Brain pericyte (primary cell): ENCODE measurements at regions not wholly inside any gene's neighbourhood (a gene's known extent, or its start where the extent isn't known, plus 50 kb on each side); places are given as distances from the start of the nearest gene placed in this dataset.

Experiments used
- DNase-seq: peaks from one replicate; pipeline ENCODE4 v3.0.0-alpha.2; 2012; ENCODE audit warnings: low read depth, low spot score

DNA sequence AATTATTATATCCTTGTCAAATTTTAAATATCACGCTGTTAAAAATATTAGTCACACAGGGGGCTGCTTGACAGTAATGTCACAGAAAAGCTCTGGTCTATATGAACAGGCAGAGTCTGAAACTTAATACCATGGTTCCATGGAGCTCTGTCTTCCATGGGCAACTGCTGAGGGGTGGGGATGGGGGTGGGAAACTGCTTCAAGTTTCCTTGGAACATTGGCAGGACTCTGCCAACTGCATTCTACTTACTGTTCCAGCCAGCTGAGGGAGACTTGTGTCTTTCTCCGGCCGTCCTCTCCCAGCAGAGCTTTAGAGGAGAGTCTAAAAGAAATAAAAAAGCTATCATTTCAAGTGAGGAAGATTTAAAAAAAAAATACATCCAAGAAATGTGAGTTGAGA, 348.7 kb downstream of the ZIC1 start:
- DNase-seq = no peak

DNA sequence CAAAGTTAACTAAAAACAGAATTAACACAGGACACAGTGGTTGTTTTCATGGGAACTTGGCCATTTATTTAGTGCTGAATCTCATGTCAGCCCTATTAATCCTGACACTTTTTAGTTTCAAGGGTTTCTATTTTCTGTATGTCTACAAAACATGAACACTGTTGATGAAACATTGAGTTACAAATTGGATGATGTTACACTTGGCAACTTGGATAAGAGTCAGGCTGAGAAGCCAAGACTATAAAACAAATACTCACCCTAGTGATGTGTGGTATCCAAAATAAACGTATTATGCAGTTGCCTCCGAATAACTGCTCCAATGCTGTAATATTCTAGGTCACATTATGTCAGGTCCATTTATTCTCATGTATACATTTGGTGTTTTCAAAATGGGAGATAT, 349.6 kb downstream of the ZIC1 start:
- DNase-seq = peak; percentile 61

DNA sequence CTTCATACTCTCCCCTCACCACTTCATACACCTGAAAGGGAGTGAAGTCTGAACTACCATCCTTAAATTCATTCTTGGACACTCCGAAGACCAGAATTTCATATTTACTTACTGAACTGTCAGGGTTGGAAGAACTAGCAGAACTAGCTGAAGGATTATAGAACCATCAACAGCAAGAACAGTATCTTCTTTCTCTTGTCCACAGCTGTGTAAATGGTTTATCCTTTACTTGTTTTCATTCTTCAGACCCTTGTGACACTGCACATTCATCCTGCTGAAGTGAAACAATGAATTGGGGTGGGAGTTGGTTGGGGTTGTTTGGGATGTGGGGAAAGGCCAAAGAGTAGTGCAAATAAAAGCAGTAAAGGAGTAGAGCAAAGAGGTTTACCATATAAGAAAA, 350.9 kb downstream of the ZIC1 start:
- peak; percentile 38 for DNase-seq

DNA sequence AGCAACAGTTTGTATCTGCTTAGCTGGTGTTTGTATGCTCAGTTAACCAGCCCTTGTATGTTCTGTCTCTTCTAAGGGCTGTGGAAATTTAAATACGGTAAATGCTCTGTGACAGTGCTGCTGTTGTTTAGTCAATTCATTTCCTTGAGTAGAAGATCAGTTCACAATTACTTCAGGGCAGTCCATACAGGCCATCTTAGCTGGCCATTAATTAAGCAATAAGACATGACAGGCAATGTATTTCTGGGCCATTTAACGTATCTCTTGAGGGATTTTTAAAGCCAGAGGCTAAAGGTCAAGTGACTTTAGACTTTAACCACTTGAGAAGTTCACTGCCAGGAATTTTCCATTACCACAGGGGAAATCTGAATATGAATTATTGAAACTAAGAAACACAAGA, 351.8 kb downstream of the ZIC1 start:
- DNase-seq = no peak

DNA sequence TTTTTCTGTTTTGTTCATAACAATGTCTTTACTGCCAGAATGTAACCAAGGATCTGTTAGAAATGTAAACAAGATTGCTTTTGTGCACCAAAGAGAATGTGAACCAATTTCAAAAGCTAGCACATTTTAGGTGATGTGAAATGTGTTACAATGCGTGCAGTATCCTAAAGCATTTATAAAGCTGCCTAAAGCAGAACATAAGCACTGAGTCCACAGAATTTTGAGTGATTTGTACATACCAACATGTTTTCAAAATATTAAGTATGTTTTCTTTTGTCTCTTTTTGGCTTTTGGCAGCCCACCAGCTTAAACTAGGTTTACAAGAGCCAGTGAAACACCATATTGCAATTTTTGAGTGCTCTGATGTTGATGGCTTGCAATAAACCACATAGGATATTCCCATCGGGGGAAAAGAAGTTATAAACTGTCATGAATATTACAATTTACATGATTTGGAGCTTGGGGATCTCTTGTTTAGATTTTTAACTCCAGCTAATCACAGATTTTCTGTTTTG, 364.0 kb downstream of the ZIC1 start:
- DNase-seq = no peak

DNA sequence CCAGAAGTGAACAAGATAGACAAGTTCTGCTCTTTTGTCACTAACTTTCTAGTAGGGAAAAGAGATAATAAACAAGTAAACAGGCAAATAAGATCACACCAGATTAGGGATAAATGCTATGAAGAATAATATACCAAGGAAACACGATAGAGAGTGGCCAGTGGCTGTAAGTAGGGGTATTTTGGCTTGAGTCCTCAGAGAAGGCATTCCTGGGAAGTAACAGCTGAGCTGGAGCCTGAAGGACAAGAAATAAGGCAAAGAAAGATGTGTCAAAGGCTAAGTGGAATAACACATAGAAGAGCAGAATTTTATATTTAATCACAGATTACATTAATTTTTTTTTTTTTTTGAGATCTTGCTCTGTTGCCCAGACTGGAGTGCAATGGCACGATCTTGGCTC, 366.2 kb downstream of the ZIC1 start:
- DNase-seq = no peak

DNA sequence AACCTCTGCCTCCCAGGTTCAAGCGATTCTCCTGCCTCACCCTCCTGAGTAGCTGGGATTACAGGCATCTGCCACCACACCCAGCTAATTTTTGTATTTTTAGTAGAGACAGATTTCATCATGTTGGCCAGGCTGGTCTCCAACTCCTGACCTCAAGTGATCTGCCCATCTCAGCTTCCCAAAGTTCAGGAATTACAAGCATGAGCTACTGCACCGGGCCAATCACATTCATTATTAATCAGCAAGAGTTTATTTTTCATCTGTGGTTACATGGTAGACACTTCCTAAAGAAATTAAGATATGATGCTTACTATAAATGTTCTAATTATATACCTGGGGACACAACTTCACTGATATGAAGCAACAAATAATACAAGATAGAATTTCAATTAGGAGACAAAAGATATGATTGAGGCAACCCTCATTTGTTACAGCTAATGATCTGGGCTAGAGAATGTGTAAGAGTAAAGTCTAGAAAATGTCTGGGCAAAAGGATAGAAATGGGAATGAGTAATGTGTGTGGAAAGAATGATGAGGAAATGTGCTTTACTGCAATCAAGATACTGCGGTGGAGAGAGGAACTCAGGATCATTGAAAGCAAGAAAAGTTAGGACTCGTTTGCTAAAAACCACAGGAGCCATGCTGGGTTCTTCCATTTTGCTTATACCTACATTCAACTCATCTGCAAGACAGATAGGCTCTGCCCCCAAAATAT, 366.8 kb downstream of the ZIC1 start:
- no peak for DNase-seq

DNA sequence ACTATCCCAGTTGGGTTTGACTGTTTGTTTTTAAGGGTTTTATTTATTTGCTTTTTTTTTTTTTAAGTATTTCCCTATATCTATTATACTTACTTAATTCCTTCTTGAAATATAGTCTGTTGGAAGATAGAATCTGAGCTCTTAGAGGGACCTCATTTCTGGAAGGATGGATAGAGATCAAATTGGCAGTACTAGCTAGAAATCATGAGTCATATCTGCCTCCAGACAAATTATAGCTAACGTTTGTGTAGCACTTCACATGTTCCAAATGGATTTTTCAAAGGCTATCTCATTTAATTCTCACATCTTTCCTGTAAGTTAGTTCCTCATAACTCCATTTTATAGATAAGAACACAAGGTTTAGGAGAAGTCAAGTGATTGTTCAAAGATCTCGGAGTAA, 384.7 kb downstream of the ZIC1 start:
- no peak for DNase-seq

DNA sequence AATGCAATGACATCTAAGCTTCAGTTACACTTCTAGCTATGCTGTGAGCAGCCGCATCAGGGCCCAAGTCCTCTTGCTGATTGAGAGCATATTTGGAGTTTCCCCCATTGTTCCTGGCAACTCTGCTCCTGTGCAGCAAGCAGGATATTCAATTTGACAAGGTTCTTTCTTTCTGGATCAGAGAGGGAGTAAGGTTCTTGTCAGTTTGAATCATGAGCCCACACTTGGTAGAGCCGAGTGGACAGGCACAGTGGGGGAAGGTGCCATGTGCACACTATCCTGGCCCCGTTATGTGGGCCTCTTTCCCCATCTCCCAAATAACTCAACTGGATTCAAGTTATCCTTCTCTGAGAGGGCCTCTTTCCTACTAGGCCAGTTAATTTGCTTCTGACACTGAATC, 385.4 kb downstream of the ZIC1 start:
- no peak for DNase-seq

DNA sequence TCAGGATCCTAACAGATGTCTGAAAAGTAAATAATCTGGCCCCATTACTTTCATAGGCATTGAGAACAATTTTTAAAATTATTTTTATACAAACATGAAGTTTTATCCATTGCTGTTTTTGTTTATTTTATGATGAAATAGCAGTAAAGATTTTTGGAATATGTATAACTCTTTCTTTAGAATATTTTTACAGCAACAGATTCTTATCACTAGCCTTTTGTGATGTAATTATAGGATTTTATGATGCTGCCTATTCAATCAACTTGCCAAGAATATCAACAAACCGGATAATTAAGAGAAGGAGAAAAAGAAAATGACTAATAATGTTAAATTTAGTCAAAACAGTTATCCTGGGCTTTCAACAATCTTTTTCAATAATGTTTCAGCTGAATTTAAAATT, 386.3 kb downstream of the ZIC1 start:
- DNase-seq = no peak

DNA sequence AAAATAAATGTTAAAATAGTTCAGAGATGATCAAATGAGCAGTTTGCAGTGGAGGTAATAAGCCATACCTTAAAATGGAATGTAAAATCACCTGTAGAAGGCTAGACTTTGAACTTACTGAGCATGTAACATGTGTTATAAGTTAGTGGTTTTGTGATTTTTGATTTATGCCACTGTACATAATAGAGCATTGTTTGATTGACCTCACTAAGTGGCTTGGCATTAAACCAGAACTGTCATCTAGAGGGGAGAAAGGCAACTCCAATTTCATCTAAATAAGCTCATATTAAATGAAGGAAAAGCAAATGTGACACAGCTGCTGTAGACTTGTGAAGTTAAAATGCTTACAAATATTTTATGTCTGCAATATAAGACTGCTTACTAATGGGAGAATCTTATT, 387.9 kb downstream of the ZIC1 start:
- DNase-seq = no peak

DNA sequence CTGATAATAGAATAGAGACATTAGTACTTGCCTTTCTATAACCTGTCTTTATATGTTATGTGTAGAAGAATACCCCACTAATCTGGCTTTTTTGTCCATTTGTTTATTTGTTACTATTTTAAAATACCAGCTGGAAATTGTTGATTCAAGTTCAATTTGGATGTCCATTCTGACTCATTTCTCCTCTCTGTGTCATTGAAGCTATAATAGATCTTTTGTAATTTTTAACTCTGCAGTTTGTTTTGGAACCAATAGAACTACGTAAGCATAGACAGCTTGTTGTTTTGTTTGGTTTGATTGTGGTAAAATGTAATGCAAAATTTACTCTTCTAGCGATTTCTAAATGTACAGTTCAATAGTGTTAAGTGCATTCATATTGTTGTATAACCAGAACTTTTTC, 390.4 kb downstream of the ZIC1 start:
- DNase-seq = peak; percentile 20

DNA sequence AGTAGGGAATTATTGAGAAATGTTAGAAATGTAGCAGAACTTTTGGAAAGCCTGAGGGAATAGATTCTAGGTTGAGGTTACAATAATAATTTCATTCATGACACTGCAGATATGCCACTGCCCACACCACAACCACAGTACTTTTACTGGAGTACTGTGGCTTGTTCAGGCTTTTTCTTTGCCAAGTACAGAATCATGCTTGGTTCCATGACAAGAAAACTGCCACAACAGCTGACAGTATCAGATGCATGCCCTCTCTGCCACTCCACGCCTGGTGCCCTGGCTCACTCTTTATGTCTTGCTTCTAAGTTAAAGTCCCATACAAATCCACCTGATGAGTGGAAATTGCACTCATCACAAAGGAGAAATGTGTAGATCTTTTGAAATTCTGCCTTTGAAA, 398.6 kb downstream of the ZIC1 start:
- no peak for DNase-seq

DNA sequence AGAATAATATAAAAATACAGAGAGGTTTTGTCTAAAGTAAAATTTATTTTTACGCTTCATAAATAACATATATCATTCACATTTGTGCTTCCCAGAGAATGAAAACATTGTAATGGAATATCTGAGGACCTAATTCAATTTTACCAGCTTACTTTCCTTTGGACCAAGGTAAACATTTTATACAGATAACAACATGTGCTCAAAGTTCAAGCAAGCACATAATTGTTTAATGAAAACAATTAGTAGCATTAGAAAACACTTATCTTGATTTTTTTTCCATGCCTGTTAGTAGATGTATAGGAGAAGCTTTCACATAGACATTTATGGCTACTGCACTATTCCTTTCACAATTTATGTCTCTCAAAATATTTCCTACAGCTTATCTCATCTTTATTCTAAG, 400.0 kb downstream of the ZIC1 start:
- no peak for DNase-seq

DNA sequence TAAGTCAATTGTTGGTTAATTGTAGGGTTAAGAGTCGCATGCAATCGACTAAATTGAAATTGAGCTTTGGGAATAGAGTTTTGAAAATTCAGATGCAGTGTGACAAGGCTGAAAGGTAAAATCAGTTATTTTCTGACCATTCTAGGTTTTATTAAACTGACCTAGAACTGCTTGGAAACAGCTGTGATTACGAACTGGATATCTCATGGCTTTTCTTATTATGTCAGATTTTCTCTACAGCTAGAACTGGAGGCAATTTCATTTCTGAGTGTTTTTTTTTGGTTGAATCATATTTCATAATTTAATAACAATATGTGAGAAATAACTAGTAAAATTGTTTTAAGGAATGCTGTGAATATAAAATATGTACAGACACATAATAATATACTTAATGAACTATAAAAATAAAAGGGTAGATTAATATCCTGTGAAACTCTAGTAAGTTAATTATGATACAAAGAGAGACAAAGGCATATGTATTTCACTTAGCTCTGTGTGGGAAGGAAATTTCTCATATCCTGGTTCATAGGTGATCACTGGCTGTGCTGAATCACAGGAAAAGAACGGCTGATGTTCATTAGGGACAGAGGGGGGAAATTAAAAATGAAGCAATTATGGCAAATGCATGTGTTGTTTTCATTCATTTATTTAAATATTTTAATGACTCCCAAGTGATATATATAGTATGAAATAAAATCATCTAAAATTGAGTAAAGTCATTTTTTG, 403.2 kb downstream of the ZIC1 start:
- no peak for DNase-seq

DNA sequence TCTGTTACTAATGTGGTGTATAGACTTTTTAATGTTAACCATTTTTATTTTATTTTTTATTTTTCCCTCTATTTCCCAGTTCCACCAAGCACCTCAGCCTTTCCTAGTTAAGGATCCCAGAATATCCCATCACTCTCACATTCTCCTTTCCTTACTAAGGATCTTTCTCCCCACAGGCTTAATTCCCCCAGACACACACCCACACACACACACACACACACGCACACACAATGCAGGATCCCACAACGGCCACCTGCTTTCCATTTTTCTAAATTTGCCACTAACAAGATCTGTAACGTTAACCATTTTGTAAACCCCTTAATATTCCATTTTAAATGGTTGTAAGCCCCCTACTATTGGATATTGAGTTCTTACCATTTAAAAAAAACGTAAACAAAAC, 404.1 kb downstream of the ZIC1 start:
- DNase-seq = no peak

DNA sequence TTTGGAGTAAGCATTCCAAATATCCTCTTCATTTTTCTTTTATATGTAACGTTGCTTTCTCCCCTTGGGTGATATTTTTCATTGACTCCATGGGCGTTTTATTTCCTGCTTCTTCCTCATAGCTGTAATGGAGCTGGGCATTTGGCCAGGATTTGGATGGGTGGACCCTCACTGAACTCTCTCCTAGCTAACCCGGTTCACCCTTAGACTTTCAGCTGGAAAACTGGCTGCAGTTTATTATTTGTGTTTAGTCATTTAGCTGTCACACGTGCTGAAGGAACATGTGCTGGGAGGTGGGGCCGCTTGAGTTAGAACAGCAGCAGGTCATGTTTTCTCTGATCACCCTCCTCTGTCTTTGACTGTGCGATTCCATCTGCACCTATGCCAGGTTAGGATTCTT, 407.6 kb downstream of the ZIC1 start:
- peak; percentile 32 for DNase-seq

DNA sequence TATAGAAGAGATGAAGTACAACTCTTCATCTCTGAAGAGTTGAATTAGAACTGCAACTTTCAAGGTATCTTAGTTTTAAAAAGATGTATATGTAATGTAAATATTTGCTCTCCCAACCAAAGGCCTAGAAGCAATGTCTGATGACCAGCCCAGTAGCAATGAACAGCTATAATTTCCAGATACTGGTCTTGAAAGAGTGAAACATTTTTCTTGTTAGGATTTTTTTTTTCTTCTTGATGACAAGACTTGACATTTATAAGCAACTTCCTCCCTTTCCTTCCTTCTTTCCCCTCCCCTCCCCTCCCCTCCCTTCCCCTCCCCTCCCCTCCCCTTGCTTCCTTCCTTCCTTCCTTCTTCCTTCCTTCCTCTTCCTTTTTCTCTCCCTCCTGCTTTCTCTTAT, 423.4 kb downstream of the ZIC1 start:
- no peak for DNase-seq

DNA sequence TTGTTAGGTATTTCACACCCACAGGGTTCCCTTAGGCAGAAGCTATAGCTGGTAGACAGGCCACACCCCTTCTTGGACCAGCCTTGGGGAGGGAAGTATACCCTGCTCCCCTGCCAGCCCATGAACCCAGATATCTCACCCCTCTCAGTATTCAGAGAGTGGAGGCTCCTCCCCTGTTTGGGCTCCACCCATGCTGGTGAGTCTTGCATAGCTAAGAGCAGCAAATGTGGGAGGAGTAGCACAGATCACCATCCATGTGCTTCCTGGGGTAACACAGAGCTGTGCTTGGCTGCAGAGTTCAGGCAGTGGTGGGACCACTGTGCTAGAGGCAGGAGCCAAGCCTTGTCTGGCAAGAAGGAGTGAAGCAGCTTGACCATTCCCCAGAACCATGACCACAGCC, 427.2 kb downstream of the ZIC1 start:
- no peak for DNase-seq

DNA sequence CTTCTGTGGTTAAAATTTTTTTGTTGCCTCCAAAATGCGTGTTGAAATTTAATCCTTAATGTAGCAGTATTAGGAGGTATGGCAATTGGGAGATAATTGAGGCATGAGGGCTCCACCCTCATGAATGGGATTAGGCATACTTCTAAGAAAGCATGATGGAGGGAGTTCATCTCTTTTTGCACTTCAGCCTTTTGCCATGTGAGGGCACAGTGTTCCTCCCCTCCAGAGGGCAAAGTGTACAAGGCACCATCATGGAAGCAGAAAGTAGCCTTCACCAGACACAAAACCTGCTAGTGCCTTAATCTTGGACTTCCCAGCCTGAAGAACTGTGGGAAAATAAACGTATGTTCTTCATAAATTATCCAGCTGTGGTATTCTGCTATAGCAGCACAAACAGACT, 429.5 kb downstream of the ZIC1 start:
- no peak for DNase-seq

DNA sequence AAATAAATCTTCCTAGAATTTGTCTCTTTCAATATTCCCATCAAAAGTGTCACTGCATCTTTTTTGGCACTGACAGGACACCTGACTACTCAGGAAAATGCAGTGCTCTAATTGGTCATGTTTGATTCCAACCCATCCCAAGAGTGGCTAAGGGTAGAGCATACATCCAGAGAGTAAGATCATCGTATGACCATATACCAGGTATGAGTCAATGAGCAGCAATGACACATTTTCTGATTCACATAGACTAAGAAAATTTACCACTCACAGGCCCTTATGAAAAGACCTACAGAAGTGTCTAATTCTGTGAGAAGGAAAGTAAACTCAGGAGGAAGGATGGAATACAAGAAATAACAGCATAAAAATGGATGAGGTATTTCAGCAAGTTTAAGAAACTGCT, 434.2 kb downstream of the ZIC1 start:
- DNase-seq = no peak

DNA sequence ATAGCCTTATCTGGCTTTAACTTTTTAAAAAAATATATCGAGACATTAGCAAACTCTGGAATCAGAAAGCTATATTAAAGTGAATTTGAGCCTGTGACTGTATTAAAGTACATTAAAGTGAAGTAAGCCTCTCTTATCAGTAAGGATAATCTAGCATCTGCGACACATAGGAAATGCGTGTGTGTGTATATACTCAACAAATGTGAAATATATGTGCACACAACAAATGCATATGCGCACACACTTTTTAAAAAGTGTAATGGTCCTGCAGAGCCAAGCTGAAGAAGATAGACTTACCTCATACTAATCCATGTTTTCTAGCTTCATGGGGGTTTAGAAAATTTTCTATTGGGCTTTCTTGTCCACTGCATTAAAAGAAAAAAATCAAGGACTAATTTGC, 437.1 kb downstream of the ZIC1 start:
- no peak for DNase-seq

DNA sequence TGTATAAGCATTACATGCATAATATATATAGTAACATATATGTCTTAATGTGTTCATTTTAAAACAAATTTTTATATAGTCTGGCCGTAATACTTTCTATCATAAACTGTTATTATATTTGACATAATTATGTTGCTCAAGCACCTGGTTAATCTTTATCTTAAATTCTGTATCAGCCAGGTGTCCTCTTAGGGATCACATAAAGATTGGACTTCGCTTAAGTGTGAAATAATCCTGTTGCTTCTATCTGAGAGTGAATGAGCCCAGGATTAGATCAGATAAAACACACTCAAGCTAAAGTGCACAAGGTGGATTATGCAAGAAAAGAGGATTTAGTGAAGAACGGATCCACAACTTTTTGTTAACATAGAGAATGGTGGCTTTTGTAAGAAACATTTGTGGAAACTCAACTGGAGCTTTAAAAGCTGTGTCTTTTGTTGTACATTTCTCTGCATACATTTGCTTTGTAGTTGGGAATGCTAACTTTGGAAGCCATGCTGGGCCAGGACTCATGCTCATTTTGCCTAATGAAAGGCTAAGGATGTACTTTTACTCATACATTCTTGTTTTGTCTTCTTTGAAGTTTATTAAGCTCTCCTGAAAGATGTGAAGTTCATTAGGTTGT, 437.8 kb downstream of the ZIC1 start:
- DNase-seq = no peak
